Skeletal muscle cell (primary cell): ENCODE measurements at regions not wholly inside any gene's neighbourhood (a gene's known extent, or its start where the extent isn't known, plus 50 kb on each side); places are given as distances from the start of the nearest gene placed in this dataset.
A peak's percentile ranks its signal among the peaks of the same experiment; 100 is the strongest.
"Not testable (repeated sequence)": the region's sequence is repeated elsewhere in the genome, so short reads cannot be mapped to it uniquely, and the experiment has no call there.

Experiments
- DNase-seq: peaks from one replicate; pipeline ENCODE4 v3.0.0-alpha.2; 2010; ENCODE audit warnings: low read depth
- H3K4me3 ChIP-seq: 2 replicates; pipeline ENCODE4 v1.5.1; 2011; ENCODE audit warnings: low read depth, mild to moderate bottlenecking, control low read depth, low read length, moderate library complexity

DNA sequence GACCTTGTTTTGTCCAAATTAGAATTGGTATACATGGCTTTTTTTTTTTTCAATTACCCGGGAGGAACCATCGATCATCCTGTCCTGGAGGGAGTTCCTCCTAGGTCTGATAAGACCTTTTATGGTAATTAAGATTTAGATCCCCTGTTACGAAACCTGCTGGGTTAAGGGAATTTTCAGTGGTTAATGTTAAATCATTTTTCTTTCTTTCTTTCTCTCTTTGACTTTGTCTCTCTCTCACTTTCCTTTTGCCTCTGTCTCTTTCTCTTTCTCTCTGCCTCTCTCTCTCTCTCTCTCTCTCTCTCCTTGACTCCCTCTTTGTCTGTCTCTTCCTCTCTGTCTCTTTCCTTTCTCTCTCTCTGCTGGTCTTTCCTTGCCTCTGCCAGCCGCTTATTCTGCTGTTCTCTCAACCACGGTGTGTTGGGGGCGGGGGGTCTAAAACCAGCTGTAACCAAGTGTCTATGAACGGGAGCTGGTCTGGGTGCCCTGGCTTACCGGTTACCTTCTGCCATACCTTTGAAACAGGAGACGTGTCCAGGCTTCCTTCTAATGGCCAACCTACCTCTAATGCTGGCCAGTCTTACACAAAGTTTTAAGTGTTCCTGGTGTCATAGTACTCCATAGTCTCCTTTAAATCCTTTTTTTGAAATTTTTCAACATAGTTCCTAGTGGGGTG lies 815.1 kb downstream of the TRIB2 start:
- not testable (repeated sequence) for H3K4me3 ChIP-seq, DNase-seq

DNA sequence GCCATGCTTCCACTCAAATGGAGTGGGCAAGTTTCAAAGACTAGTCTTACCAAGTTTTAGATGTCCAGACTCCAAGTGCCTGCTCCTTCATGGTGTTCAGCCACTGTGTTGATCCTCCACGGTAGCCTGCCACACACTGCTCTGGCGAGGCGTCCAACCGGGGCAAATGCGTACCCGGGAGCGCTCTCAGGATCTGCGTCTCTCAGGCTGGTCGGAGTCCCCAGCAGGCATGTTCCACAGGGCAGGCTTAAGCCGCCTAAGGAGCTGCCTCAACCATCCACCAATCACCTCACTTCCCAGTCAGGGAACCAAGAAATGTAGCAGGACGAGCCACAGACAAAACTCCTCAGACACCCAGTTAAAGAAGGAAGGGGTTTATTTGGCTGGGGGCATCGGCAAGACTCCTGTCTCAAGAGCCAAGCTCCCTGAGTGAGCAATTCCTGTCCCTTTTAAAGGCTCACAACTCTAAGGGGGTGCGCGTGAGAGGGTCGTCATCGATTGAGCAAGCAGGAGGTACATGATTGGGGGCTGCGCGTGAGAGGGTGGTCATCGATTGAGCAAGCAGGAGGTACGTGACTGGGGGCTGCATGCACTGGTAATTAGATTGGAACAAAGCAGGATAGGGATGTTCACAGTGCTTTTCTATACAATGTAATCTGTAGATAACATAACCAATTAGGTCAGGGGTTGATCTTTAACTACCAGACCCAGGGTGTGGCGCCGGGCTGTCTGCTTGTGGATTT lies 816.2 kb downstream of the TRIB2 start:
- DNase-seq: not testable (repeated sequence)

DNA sequence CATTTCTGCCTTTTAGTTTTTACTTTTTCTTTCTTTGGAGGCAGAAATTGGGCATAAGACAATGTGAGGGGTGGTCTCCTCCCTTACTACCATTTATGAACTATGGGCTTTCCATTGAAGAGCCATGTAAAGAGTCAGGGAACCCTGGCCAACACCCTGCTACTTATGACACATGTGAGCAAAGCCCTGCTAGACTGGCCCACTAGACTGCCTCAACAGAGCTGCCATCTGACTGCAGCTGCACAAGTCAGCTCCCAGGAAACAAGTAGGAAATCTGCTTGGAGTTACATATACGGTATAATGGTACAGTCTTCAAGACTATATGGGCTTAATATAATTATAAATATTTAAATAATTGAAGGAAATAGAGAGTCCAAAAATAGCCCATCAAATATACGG lies 816.8 kb downstream of the TRIB2 start:
- no peak overlapping the region for H3K4me3 ChIP-seq
- no peak for DNase-seq

More for the DNA sequence above, 816.2 kb downstream of the TRIB2 start:
- not testable (repeated sequence) for H3K4me3 ChIP-seq

DNA sequence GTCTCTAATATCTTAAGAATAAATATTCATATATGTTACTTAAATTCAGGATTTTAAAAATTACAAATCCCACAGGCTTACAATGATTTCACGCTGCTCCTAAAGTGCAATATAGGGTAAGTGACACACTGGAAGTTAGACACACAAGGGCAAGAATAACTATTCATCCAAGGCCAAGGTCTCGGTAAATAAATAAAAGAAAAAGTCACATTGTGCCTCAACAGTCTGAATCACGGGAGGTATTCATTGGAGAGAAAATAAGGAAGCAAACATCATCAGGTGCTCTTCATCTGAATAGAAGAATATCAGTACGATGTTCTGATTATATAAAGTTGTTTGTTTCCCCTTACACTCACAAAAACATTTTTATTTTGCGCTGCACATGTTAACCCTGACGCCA lies 820.2 kb downstream of the TRIB2 start:
- no peak overlapping the region for H3K4me3 ChIP-seq

DNA sequence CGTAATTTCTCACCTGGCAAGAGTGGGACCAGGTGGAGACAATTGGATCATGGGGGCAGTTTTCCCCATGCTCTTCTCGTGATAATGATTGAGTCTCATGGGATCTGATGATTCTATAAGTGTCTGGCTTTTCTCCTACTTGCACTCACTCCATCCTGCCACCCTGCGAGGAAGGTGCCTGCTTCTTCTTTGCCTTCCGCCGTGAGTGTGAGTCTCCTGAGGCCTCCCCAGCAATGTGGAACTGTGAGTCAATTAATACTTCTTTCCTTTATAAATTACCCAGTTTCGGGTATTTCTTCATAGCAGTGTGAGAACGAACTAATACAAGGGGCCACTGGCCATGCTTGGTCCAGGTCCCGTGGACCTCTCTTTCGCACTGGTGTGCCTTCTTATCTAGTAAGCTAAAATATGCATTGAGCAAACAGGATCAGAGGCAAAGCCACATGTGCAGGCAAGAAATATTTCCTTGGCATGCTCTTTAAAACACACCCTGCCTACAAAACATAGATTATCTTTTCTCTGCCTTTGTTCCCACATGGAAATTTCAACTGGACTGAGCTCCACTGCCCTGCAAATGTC lies 821.1 kb downstream of the TRIB2 start:
- H3K4me3 ChIP-seq: no peak overlapping the region
- no peak for DNase-seq

More for the DNA sequence above, 820.2 kb downstream of the TRIB2 start:
- DNase-seq: no peak

DNA sequence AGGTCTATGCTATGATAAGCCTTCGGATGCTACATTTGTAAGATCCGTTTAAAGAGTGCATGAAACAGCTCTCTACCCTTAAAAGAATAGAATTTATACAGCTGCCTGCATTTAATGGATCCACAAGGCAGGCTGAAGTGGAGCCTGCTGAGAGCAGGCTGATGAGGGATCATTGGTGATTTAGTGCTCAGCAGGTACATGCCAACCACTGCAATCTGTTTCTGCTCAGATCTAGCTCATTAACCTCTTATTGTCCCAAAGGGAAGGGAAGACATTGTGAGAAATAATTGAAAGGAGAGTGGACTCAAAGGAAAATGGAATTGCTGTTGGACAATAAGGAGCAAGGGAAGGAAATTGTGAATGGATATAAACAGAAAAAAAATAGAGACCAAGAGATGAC lies 822.6 kb downstream of the TRIB2 start:
- no peak overlapping the region for H3K4me3 ChIP-seq
- no peak for DNase-seq

DNA sequence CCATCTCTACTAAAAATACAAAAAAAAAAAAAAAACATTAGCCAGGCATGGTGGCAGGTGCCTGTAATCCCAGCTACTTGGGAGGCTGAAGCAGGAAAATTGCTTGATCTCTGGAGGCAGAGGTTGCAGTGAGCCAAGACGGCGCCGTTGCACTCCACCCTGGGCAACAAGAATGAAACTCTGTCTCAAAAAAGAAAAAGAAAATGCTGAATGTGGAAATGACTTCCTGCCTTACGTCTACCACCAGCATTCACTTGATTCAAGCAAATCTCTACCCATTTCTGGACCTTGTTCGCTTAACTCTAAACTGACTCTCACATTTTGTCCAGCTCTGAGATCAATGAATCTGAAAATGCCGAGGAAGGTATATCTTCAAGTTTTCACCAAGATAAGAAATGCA lies 825.3 kb downstream of the TRIB2 start:
- DNase-seq: no peak
- H3K4me3 ChIP-seq: no peak overlapping the region

DNA sequence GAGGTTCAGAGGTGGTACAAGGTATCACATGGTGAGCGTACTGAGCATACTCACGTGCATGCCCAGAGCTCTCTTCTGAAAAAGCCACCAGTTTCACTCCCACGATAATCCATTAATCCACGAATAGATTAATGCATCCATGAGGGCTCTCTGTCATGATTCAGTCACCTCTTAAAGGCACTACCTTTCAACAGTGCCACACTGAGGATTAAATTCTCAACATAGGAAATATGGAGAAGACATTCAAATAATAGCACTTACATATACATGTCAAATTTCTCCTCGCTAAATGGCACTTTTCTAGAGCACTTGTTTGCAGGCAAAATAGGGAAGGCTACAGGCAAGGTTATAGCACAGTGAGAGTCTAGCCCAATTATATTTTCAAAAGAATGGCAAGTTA lies 825.9 kb downstream of the TRIB2 start:
- no peak for DNase-seq
- no peak overlapping the region for H3K4me3 ChIP-seq

DNA sequence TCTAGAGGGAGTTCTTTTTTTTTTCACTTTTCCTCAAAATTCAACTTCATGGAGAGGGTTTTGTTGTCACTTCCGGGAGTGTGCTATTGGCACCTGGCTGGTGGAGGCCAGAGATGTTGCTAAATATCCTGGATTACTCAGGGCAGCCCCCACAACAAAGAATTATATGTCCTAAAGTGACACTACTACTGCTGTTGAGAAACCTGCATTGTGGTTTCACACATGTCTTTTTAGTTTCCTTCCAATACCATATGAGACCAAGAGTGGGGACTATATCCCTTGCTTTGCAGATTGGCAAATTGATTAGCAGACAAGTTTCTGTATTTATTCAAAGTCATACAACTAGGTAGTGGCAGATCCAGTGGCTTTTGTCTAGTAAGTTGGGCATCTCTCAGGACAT lies 826.8 kb downstream of the TRIB2 start:
- H3K4me3 ChIP-seq: no peak overlapping the region
- no peak for DNase-seq

DNA sequence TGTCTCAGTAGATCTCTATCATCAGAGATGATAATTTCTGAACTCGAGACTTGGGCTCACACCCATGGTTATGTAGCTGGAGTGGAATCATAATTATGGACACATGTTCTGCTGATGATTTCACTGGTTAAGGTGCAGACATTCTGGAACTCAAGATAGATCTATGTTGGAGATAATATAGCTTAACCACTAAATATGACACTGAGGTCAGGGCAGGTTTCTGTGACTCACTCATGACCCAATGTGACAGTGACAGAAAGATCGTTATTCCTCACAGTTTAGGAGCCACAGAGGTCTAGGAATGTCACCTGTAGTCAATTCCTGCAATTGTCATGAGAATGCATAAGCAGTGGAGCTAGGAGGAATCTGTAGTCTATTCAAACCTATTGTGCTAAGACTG lies 828.6 kb downstream of the TRIB2 start:
- DNase-seq: no peak
- no peak overlapping the region for H3K4me3 ChIP-seq

DNA sequence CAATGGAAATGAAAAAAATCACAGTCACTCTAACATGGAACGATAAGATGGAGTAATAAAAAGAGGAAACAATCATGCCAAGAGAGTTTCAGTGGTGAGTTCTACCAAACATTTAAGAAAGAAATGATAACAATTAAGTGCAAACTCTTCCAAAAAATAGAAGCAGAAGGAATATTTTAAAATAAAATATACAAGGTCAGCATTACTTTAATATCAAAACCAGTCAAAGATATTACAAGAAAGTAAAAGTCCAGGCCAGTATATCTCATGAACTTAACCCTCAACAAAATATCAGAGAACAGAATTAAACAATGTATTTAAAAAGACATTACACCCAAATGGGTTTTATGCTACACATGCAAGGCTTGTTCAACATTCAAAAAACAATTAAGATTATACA lies 829.4 kb downstream of the TRIB2 start:
- no peak overlapping the region for H3K4me3 ChIP-seq
- no peak for DNase-seq

DNA sequence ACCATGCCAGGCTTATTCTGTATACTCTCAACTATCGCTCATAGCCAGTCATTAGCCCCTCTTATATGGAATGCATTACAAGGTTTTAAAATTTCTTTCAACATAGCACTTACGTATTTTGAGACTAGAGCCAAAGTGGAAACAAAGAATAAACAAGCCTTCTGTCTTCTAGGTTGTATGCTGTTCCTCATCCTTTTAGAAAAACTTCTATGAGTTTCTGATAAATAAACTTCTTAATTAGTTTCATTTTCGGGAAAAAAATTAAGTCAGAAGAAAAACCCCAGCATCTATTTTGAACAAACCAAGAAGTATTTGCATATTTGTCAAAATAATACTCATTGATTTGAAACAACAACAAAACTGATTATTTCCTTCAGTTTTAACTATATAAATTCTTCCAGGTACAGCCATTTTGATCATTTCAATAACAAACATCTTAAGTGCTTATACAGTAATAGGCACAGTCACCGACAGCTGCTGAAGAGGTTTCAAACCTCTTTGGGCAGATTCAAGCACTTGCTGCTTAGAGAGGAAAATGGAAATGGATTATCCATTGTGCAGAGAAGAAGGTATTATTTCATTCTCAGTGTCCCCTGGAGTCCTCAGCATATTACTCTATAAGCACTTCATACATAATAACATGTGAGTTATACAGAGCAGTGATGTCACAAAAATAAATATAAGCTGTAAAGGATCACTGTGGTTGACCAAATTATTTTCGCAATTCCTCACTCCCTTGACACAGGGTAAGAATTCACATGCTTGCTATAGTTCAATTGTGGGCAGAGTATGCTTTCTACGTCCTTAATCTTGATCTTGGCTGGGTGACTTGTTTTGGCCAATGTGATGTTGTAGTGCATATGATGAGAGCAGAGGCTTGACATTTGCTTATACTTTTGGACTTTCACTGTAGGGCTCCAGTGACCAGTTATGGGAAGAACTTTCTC lies 833.8 kb downstream of the TRIB2 start:
- no peak overlapping the region for H3K4me3 ChIP-seq
- DNase-seq: no peak

DNA sequence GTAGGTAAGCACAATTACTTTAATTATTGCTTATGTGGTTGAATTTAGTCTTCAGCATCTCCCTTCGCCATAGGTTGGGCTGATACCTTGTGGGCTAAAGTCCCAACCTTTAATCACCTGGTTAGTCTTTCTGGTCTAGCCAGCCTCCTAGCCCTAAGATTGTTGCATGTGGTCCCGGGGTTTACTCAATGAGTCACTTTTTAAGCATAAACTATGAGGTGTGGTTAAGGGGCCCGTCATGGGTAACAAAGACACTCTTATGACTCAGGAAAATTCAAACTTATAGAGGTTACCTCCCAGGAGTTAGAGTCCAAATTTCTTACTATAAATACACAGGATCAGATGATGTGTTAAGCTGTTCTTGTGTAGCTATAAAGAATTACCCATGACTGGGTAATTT lies 841.6 kb downstream of the TRIB2 start:
- DNase-seq: peak; percentile 43
- no peak overlapping the region for H3K4me3 ChIP-seq

DNA sequence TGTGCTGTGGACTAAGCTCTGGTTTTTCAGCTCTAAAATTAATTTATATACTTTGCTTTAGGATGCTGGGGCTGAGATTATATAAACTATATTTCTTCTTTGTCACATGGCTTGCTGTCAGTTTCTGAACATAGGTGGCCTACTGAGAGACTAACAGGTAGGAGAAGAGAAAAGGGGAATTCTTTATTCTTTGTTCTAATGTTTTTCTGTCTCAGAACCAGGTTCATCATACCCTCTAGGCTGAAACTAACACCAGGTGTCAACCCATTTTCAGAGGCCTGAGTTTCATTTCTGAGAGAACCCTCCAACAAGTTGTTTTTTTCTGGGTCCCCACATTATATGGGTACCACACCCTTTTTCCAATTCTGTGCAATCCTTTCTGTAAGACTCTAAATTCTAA lies 843.6 kb downstream of the TRIB2 start:
- no peak for DNase-seq
- no peak overlapping the region for H3K4me3 ChIP-seq

DNA sequence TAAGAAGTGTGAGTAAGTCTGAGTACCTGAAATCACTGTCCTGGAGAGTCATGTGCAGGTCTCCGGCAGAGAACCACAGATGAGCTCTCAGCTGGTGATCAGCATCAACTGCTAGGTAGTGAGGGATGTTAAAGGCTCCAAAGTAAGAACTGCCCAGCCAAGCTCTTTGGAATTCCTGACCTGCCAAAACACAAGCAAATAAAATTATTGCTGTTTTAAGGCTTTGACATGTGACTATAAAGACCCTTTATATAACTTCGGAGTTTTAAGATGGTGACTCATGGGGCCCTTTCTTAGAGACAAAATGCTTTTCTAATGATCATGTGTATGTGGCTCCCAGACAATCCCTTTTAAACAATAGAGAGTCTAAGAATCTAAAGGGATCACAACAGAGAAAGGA lies 855.7 kb downstream of the TRIB2 start:
- no peak overlapping the region for H3K4me3 ChIP-seq
- no peak for DNase-seq

DNA sequence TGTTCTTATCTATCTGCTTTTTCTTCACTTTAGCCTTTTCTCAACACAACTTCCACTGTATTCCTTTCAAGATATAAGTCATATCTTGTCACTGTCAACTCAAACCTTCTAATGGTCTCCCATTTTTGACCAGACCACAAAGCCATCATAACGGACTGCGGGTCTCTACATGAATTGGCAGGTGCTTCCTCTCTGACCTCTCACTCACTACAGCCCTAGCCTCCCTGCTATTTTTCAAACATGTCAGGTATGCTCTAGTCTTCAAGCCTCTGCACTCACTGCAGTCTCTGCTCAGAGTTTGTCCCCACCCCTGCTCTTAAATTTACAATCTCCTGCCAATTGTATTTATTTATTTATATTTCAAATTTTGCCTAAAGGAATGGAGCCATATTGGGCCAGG lies 858.1 kb downstream of the TRIB2 start:
- DNase-seq: no peak
- H3K4me3 ChIP-seq: no peak overlapping the region

DNA sequence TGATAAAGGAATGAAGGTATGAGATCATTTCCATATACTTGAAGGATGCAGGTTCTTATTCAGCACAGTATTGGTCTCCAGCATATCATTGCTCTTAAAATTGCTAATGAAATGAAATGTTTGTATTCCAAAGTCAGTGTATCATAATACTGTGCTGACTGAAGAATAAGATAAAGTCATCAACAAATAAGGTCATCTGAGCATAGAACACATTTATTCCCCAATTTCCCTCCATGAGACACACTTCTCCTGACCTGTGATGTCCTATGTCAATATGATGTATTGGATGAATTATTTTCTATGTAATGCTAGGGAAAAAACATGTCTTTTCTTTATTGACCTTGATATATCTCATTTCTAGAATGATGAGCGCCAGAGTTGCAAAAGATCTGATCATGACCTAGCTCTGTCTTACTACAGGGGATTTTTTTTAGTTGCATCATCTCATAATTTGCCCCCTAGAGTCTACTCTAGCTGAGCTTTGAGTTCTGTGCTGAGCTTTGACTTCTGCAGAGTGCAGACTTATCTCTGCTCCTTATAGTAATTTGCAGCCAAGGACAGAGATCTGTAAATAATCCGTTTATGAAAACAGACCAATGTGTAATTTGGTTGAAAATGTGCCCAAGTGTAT lies 859.8 kb downstream of the TRIB2 start:
- DNase-seq: no peak
- no peak overlapping the region for H3K4me3 ChIP-seq

DNA sequence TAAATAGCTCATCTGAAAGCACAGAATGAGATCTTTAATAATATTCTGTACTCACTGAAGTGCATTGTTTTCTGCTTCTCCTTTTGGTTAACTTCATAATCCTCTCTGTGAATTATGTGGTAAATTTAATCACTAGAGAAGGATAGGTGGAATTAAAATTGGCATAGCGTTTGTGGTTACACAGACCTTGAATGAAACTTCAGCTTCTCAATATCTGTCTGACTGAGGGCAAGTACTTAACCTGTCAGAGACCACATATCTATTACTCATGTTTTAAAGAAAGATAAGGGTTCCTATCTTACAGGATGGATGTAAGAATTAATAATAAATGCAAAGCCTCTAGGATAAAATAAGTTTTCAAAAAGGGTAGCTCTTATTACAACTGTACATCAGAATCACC lies 861.8 kb downstream of the TRIB2 start:
- no peak for DNase-seq
- H3K4me3 ChIP-seq: no peak overlapping the region

DNA sequence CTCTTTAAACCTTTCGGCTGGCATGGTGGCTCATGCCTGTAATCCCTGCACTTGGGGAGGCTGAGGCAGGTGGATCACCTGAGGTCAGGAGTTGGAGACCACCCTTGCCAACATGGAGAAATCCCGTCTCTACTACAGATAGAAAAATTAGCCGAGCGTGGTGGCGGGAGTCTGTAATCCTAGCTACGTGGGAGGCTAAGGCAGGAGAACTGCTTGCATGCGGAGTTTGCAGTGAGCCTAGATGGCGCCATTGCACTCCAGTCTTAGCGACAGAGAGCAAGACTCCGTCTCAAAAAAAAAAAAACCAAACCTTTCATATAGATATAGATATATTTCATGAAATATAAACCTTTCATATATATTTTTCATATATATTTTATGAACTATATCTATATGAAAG lies 864.7 kb downstream of the TRIB2 start:
- no peak overlapping the region for H3K4me3 ChIP-seq

More for the DNA sequence above, 864.7 kb downstream of the TRIB2 start:
- DNase-seq: no peak
